ENCODE measurements at regions not wholly inside any gene's neighbourhood (a gene's known extent, or its start where the extent isn't known, plus 50 kb on each side); places are given as distances from the start of the nearest gene placed in this dataset.

DNA sequence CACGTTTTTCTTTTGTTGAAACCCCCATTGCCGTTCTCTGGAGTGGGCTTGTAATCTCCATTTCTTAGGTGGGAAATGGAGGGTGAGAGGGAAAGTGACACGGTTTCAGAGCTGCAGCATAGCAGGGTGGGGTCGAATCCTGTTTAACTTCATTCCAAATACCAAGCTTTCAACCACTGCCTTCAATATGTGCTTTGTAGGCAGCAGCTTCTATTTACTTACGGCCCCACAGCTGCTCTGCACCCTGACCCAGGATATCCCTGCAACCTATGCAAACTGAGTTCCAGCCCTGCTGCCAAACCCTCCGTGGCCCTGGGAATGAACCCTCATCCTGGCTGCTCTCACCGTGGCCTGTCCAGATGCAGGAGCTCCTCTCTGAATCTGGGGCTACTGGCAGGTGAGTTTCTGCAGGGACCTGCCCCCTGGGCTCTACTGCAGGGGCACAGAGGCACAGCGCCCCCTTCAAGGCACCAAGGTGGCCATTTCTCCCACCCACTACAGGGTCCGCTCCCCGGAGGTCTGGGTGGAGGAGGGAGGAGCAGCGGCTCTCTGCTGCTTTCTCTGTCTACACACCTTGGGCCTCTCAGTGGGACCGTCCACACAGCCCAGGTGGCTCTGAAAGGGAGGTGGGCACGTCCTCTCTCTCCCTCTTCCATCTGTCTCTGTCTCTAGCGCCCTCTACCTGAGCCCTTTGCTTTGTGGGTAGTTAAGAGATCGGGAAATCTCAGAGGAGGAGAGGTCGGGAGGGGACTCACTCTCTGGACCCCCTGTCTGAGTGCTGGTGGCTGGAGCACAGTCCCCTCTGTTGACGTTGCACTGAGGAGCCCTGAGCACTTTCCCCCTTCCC is 279.1 kb downstream of the BRD1 start:
- no peak for DNase-seq (ENCODE audit: low spot score)

- no peak for DNase-seq (ENCODE audit: low spot score)
These were observed 279.9 kb downstream of the BRD1 start for GRCh38 chr22:49547751-49548239.

GRCh38 chr22:49546811-49547585 is 280.7 kb downstream of the BRD1 start:
- DNase-seq (ENCODE audit: low spot score): no peak

- DNase-seq (ENCODE audit: low spot score): no peak
These were observed 282.1 kb downstream of the BRD1 start for GRCh38 chr22:49545606-49546005.

DNA sequence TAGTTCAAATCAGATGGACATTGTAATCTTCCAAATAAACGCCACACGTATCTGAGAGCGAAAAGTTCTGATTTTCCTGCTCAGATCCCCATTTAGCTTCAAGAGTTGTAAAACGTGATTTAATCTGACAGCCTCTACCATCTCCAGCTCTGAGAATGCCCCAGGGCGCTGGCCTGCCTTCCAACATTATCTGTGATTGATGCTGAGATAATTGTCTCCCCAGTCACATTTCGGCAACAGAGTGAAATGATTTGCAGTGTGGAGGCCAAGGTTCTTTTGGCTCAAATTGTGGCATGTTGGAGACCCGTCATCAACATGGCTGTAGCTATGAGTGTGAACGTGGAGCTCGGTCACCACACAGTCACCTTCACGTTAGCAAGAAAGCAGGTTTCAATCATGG is 283.4 kb downstream of the BRD1 start:
- no peak for DNase-seq (ENCODE audit: low spot score)

DNA sequence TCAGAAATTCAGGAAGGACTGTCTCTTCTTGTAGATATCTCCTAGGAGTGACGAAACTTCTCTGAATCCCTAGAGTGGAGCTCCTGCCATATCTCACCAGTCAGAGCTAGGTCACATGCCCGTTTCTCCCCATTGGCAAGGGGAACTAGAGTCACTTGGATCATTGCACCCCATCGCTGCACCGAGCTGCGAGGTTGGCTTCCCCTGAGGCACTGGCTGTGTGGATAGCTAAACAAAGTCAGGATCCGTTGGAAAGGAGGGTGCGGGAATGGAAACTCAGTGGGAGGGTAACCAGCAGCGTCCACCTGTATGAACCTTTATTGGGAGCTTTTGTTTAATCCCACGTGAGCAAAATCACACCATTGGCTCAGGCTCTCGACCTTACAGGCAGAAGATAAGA is 283.8 kb downstream of the BRD1 start:
- DNase-seq (ENCODE audit: low spot score): no peak

DNA sequence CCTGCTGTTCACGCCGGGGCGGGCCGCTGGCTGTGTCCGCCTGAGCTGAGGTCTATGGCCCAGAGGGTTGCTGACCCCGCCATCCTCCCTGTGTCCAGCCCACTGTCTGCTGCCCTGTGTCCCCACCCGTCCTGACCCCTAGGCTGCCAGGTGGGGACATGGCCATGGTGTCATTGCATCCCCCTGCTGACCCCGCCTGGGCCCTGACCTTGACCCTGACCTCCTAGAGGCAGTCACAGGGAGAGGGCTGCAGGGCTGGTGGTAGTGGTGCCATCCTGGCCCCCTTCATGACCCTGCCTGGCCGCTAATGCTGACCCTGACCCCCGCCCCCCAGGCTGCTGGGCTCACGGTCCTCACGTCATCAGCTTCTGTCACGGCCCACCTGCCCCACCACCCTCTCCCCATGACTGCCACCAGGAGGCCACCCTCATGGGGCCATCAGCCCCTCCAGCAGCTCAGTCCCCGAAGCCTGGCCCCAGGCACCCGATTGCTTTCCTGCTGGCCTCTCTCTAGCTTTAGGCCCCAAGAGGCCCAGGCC is 285.9 kb downstream of the BRD1 start:
- DNase-seq (ENCODE audit: low spot score): no peak

- DNase-seq (ENCODE audit: low spot score): no peak
These were observed 286.6 kb downstream of the BRD1 start for GRCh38 chr22:49540913-49541692.

DNA sequence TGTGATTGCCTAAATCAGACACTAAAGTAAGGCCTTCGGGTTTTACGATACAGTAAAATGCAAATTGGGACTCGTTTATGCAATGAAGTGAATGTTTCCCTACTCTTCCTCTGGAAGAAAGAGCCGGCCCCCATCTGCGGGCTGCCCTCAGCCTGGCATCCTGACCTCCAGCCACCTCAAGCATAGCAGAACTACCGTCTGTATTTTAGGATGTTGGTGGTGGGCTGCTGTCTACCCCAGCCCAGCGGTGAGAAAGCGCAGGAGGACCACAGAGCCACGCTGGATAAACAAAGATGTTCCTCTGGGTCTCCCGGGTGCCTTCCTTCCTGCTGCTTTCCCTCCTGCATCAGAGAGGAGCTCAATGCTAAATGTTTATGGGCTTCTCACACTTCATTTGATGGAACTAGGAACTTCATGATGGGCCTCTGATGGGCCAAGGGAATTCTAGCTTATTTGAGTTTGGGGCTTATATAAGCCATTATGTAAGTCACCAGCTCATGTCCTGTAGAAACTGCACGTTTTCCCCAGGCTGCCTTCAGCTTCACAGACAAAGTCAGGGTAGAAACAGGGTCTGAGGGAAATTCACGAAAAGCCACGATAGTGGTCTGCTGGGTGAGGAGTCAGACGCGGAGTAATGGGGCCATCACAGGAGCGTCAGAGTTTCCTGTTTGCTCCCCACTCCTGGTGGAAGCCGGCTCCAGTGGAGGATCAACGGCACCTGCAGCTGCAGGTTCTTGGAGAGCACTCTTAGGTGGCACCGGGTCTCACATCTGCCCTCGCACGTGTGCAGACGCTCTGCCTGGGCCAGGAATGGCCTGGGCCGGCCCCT is 287.4 kb downstream of the BRD1 start:
- no peak for DNase-seq (ENCODE audit: low spot score)

DNA sequence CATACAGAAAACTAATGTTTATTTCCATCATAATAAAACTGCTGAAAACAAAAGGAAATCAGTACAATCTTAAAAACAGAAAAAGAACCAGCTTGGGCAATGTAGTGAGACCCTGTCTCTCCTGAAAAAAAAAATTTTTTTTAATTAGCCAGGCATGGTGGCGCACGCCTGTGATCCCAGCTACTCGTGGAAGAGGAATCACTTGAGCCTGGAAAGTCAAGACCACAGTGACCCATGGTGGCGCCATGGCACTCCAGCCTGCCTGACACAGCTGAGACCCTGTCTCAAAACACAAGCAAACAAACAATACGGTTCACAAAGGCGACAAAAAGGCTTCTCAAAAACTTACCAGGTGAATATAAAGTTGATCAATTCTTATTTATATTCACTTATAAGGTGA is 289.7 kb downstream of the BRD1 start:
- no peak for DNase-seq (ENCODE audit: low spot score)

GRCh38 chr22:49536571-49537131 is 291.0 kb downstream of the BRD1 start:
- no peak for DNase-seq (ENCODE audit: low spot score)

DNA sequence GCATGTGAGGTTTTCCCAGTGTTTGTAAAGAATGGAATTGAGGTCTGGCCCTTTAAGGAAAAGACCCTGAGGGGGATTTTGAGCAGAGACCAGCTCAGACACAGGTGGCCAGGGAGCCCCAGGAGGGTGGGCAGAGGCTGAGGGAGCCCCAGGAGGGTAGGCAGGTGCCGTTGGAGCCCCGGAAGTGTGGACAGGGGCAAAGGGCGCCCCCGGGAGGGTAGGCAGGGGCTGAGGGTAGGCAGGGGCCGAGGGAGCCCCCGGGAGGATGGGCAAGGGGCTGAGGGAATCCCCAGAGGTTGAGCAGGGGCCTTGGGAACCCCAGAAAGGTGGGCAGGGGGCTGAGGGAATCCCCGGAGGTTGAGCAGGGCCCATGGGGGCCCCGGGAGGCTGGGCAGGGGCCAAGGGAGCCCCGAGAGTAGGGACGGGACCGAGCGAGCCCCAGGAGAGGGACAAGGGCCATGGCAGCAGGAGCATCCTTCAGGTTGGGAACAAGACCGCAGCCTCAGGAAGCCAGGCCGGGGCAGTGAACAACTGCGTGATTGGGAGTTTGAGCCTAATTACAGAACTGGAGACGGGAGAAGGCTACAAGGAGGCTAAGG is 292.0 kb downstream of the BRD1 start:
- DNase-seq (ENCODE audit: low spot score): no peak

- no peak for DNase-seq (ENCODE audit: low spot score)
These were observed 292.5 kb downstream of the BRD1 start for GRCh38 chr22:49535126-49535525.

DNA sequence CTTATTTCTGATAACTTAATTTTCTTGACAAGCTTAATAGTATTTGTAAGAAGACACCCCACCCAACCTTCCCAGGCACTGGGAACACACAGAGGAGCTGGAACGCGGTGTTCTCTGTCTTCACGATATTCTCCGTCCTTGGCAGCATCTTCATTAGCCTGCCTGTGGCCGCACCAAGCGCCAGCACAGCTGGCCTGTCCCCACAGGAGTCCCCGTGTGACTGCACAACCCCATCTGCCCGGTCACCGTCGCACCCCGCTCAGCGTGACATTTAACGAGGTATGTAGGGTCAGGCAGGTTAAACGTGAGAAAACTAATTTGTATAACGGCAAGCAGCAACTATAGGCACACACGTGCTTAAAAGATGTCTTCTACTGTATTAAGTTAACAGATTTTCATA is 293.3 kb downstream of the BRD1 start:
- no peak for DNase-seq (ENCODE audit: low spot score)

DNA sequence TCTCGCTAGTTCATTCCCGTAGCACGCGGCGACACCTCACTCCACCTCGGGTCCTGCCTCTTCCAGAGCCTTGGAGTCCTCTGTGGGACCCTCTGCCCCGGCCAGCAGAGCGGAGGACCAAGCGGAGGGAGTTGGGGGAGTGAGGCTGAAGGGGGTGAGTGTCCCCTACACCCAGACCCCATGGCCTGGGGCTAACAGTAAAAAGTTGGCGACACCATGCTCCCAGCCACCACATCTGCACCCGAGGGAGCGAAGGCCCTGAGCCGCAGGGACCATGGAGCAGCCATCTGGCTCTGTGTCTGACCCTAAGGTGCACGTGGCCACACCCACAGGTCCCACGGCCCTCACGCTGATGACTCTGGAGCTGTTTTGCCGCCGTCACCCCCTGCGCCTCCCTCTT is 293.8 kb downstream of the BRD1 start:
- no peak for DNase-seq (ENCODE audit: low spot score)

DNA sequence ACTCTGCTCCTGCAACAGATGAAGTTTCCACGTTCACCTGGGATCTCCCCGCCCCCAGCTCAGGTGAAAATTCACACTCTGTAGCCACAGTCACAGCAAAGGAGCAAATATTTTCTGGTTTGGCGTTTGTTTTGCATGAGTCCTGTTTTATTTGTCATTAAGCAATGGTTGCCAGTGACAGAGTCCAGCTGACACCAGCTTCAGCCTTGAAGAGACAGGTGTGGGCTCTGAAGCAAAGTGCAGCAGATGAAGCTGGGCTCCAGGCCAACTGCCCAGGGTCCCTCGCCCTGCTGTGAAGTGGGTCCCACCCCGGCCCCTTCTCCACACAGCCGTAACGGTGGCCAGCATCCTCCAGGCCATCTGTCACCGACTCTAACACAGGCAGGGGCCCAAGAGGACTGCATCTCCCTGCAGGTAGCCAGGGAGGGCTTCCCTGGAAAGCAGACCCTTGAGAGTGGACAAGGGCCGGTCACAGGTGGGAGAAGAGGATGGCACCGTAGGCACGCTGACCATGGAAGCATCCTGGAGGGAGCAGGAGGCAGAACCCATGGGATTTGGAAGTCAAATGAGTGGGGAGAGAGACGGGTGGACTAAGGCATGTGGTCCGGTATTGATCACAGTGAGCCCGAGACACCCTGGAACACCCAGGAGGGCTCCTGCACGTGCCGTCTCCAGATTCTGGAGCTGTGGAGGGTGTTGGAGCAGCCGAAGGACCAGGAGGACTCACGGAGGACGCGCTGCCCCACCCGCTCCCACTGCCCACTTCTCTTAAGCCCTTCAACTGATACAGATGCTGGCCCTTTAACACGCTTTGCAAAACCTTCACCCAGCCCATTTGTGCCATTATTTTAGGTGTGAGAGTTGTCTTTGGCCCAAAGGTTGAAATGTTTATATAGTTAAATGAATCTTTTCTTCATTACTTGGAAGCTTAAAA is 294.5 kb downstream of the BRD1 start:
- no peak for DNase-seq (ENCODE audit: low spot score)

DNA sequence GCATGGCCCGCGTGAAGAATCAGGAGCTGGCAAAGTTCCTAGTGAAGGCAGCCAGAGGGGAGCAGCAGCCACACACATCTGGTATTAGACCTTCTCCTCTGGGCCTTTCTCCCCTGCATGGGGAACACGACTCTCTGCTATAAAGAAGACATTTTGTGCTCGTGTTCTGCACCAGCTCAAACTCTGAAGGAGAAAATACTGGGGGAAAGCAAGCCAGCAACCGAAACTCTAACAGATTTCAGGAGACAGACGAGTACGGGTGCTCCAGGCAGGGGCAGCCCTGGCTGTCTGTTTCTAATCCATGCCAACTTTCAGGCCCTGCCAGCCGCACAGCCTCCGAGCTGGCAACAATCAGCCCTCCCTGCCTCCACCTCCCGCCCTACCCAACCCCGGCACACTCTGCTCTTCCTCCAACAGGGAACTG is 296.3 kb downstream of the BRD1 start:
- no peak for DNase-seq (ENCODE audit: low spot score)

DNA sequence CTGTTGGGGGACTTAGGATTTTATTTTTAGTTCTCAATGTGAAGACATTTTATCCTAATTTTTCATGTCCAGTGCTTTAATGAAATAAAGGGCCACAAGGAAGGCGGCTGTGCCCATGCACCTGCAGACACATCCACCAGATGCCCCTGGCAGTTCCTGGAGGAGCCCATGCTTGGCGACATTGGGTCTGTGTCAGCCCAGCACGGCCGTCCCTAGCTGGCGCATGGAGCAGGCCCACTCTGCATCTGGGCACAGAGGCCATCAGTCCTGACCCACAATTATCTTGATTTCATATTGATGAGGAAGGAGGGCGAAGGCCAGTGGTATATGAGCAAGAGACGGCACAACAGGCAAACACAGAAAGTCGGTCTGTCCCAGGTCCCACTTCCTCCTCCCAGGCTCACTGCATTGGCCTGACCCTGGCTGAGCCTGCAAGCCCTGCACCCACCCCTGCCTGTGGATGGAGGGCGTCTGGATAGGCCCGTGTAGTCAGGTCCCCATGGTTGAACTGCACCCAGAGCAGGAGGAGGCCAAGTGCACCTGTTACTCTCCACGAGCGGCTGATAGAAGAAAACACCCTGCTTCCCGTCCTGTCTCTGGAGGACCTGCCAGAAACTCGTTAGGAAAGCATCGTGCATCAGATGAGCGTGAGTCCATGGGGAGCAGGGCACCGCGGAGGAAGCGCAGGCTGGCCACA is 296.9 kb downstream of the BRD1 start:
- no peak for DNase-seq (ENCODE audit: low spot score)

DNA sequence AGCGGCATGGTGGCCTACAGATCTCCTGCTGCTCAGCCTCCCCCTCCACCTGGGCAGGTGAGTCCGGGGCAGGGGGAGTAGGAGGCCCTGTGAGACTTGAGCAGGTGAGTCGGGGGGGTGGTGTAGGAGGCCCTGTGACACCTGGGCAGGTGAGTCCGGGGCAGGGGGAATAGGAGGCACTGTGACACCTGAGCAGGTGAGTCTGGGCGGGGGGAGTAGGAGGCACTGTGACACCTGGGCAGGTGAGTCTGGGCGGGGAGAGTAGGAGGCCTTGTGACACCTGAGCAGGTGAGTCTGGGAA is 299.3 kb downstream of the BRD1 start:
- DNase-seq (ENCODE audit: low spot score): no peak

Measured in putamen (tissue), 1 donor.